DOHH2 (cell line): ENCODE measurements at regions not wholly inside any gene's neighbourhood (a gene's known extent, or its start where the extent isn't known, plus 50 kb on each side); places are given as distances from the start of the nearest gene placed in this dataset.

Experiments
- EZH2phosphoT487 ChIP-seq: fragments of 200-600 bp; sonication (generic); IDR thresholded peaks from 2 replicates; pipeline ENCODE4 v1.6.1; 2017; ENCODE audit warnings: borderline replicate concordance, mild to moderate bottlenecking, antibody characterized with exemption, low read length, moderate library complexity, mixed read lengths
- TF ChIP-seq, protein P1 (sequence below): fragments of 200-600 bp; sonication (generic); IDR thresholded peaks from one replicate; pipeline ENCODE4 v1.5.1; 2014; ENCODE audit warnings: antibody characterized with exemption, mild to moderate bottlenecking, low read depth, low read length; ENCODE audit not compliant: poor library complexity, severe bottlenecking

DNA sequence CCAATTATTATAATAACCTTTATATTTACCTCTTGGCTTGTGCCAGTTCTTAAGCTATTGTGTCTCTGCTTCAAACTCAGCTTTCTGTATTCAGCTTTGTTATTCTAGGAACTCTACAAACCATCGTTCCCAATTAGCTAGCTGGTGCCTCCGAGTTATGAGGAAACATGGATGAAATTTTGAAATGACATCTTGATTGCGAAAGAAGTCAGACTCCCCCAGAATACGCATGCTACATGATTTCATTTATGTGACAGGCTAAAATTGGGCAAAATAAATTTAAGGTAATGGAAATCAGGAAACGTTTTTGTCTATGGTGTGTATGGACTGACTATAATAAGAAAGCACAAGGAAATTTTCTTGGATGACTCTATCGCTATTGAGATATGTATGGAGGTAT is 256.8 kb upstream of the NCAM2 start:
- TF ChIP-seq, protein P1, sequence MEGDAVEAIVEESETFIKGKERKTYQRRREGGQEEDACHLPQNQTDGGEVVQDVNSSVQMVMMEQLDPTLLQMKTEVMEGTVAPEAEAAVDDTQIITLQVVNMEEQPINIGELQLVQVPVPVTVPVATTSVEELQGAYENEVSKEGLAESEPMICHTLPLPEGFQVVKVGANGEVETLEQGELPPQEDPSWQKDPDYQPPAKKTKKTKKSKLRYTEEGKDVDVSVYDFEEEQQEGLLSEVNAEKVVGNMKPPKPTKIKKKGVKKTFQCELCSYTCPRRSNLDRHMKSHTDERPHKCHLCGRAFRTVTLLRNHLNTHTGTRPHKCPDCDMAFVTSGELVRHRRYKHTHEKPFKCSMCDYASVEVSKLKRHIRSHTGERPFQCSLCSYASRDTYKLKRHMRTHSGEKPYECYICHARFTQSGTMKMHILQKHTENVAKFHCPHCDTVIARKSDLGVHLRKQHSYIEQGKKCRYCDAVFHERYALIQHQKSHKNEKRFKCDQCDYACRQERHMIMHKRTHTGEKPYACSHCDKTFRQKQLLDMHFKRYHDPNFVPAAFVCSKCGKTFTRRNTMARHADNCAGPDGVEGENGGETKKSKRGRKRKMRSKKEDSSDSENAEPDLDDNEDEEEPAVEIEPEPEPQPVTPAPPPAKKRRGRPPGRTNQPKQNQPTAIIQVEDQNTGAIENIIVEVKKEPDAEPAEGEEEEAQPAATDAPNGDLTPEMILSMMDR, result no peak
- TF ChIP-seq EZH2phosphoT487, result no peak
